Glomerular visceral epithelial cell (primary cell): ENCODE measurements at regions not wholly inside any gene's neighbourhood (a gene's known extent, or its start where the extent isn't known, plus 50 kb on each side); places are given as distances from the start of the nearest gene placed in this dataset.
A peak's percentile ranks its signal among the peaks of the same experiment; 100 is the strongest.

Source experiments
- DNase-seq: peaks from one replicate; pipeline ENCODE4 v3.0.0-alpha.2; 2016; ENCODE audit errors: extremely low spot score

DNA sequence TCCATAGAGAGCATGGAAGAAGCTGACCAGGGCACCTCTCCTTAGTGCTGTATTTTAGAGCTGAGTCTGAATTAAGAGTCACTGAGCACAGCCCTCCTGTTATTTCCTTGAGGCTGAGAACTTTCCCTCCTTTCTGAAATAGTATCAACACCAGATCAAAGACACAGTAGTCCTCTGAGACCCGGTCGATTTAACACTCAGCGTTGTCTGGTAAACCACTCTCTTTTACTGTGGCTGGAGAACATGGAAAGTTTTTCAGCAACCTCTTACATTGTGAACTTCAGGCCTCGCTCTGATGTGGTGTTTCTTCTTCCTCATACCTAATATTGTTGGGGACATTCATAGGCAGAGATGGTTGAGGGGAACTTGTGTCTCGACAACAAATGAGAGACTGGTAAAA, 202.0 kb upstream of the MTPN start:
- no peak for DNase-seq

DNA sequence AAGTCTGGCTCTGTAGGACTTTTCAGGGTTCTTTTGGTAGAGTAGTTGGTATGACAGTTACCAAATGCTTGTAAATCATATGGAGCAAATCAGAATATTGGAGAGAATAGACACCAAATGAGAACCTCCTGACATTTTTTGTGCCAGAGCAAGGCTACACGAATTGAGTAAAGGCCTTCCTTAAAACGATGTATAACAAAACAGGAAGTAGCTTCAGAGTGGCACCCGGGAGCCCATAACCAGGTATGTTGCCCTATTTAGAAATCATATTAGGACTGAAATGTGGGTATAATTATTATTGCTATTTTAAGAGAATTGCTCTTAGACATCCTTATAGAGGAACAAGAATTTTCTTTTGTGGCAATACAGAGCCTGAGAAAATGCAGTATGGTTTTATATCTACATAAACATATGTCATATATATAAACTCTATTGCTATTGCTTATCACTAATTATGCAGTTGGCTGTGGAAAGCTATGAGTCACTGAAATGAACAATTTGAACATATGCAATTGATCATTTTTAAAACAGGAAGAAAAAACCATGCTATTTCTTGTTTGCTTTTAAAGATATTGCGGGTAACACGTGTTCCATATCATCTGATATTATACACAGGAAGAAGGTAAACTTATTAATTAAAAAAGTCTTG, 197.4 kb upstream of the MTPN start:
- DNase-seq: no peak

DNA sequence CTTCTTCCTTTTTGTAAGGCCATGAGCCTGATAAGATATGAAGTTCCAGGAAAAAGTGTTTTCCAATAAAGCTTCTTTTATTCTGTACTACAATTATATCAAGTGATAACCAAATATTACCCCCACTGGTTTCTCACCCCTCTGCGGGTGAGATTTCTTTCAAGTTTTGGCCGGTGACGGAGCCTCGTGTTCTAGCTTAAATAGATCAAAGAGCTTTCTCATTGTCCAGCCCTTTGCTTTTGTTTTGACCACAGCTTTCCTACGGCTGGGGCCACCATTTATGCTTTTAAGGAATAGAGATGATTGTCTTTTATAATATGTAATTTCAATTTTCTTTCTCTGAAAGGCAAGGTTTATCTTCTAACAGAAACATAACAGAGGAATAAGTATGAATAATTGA, 196.7 kb upstream of the MTPN start:
- no peak for DNase-seq

DNA sequence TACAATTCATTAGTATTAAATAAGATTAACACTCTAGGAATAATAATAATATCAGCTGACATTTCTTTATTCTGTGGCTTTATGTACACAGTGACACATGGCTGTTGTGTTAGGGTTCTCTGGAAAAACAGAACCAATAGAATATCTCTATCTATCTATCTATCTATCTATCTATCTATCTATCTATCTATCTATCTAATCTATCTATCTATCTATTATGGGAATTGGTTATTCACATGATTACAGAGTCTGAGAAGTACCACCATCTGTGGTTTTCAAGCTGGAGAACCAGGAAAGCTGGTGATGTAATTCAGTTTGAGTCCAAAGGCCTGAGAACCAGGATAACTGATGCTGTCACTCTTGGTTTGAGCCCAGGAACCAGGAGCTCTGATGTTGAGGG, 194.1 kb upstream of the MTPN start:
- DNase-seq: no peak

DNA sequence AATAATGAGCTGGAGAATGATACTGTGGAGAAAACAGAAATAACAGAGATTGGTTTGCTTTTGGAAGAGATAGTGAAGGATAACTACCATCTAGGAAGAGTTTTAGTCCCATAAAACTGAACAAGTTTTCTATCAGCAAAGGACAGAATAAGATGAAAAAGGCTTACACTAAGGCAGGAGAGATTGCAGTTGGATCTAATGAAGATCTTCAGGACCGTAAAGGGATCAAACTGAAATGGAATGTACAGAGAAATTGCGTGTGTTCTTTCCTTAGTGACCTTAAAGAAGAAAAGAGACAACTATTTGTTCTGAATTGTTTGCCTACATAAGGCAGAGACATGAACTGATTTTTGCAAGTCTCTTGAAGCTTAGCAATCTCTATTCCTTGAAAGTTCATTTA, 191.7 kb upstream of the MTPN start:
- no peak for DNase-seq

DNA sequence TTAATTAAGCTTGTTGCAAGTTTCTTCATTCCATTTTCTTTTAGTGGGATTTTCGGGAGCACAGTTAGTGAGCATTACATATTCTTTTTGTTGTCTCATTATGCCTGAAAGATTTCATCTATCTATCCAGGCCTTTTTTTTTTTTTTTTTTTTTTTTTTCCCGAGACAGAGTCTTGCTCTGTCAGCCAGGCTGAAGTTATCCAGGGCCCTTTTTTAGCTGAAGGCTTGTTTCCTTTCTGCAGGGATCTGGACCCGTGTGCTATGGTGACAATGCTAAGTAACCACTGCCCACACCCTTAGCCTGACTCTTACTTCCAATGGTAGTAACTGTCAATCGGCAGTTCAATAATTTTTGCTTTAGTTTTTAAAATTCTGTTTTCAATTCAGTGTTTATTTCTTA, 190.8 kb upstream of the MTPN start:
- DNase-seq: no peak

DNA sequence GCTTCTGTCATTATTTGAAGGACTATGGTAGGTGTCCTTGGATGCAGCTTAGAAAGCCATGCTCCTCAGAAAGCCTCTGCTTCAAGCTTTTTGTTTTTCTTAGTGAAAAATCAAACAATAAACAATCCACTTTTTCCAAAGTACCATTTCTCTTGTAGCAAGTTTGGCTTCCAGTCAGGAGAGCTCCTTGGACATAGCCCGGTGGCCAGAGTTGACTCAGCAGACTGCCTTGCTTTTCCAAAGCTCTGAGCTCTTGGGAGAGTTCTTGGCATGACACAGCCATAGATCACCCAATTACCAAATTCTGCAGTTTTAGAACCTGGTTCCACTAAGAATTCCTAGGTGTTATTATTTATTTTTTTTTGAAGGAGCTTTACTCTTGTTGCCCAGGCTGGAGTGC, 189.4 kb upstream of the MTPN start:
- no peak for DNase-seq

DNA sequence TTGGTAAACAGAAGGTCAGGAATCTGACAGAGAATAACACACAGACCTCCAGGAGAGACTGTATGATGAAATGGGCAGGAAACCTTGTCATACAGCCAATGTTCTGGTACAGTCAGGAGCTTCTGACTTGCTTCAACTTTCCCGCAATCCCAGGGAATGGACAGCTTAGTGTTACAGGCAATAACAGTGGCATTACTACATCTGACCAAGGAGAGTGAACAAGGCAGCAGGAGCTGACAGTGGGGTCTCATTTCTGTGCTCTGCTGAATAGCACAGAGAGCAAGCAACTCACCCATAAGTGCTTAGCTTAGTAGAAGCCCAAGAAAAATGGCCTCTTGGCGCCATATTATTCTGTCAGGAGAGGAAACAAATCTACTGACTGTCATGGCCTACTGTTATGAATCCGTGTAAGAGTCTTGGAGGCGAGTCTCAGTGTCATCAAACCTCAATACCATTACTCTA, 186.2 kb upstream of the MTPN start:
- no peak for DNase-seq

DNA sequence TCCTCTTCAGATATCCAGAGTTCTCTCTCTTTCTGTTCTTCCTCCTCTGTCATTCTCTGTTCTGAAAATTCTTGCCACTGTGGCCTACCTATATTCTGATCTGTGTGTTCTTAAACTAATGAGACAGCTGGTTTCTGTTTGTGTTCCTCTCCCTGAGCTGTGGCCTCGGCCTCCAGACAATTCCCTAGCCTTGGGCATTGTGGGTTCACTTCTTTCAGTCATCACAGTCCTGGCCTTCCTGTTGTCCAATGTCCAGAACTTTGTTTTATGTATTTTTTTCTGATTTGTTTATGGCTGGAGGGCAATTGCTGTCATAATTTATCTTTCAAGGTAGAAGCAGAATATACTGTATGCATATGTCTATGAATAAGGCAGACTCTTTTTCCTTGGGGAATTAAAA, 173.2 kb upstream of the MTPN start:
- no peak for DNase-seq

DNA sequence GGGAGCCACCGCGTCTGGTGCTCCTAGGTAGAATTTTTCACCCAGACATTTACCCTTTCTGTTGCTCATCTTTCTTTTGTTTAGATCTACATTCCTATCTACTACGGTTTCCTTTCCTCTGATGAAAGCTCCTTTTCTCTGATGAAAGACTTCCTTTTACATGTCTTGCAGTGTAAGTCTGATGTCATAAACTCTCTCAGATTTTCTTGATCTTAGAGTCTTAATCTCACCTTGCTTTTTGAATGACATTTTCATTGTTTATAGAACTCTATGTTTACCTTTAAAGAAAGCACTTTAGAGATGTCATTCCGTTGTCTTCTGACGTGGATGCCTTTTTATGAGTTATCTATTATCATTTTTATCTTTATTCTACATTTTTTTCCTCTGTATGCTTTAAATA, 171.8 kb upstream of the MTPN start:
- no peak for DNase-seq

DNA sequence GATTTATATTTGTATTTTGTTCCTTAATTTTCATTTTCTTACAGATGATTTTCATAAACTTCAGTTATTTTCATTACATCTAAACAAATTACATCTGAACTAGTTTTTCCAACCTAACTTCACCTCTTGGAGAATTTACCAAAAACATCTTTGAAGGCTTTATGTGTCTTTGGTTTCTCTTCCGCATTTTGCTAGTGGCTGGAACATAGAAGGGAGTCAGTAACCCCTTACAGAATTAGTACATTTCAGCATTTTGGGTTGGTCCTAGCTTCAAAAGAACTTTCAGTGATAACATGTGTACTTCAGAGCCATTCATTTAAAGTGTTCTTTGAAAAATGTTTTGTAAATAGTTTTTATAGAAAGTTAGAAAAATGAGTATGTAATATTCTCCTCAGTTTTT, 169.8 kb upstream of the MTPN start:
- DNase-seq: no peak

DNA sequence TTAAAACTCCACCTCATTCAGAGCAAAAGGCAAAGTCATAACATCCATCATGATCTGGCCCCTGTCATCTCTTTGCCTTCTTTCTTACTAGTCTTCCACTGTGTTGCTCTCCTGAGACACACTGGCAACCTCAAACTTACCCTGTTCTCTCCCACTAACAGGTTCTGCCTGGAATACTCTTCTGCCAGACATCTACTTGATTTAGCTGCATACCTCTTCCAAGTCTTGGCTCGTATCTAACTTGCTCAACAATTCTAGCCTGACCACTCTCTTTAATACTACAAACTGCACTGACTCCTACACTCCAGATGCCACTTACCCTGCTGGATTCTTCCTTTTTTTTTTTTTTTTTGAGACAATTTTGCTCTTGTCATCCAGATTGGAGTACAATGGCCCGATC, 167.0 kb upstream of the MTPN start:
- no peak for DNase-seq

DNA sequence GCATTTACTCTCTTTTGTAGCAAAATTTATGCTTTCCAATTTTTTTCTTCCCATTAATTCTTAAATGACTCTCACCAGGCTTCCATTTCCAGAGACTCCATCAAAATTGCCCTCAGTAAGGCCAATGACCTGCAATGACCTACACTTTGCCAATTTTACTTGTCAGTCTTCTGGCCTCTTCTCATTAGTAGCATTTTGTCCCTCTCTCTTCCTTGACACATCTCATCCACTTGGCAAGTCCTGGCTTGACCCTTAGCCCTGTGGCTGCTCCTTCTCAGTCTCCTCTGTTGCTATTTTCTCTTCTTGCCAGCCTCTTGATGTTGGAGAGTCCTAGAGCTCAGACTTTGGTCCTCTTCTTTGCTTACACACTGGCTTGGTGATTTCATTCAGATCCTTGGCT, 166.1 kb upstream of the MTPN start:
- no peak for DNase-seq

DNA sequence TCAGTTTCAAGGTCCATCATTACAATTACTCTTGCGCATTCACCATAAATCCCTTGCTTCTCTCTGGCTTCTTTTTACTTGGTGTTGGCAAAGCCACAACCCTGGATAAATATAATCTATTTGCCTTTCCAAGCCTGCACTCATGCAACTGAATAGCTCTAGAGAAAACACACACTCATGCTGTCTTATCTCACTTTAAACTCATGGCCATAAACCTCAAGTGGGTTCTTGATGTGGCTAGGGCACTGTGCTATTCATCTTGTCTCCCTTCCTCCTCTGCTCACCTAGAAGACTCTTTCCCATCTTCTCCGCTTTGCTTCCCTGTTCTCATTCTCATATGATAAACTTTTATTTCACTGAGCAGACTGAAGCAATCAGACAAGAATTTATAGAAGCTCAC, 165.4 kb upstream of the MTPN start:
- DNase-seq: no peak

DNA sequence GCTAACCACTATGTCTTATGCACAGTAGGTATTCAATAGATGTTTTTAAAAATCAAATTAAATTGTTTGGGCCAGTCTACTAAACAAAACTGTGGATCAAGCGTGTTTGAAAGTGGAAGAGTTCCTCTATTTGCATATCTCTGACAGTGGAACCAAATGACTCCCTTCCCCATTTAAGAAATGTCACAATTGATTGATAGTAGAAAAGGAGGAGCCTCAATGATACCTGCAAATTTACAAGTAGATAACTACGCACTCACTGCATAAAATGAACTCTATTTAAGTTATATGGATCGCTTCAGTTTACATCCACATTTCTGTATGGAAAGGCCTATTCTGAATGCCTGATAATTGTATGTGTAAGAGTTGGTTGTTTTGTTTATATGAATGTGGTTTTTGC, 163.3 kb upstream of the MTPN start:
- no peak for DNase-seq

DNA sequence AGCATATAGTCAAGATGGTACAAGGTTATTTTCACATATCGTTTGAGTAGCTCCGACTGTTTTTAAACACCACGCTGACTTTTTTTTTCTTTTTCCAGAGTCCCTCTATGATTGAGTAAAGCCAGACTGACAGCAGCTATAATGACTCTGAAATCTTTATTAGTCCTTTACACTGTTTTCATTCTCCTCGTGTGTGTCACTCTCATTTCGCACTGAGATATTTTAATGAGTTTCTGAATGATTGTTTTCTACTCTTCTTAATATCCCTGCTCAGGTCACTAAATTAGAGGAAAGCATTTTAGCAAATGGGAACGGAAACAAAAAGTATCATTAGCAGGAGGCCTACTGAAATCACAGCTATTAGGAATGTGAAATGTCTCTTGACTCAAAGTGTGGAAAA, 162.3 kb upstream of the MTPN start:
- no peak for DNase-seq

DNA sequence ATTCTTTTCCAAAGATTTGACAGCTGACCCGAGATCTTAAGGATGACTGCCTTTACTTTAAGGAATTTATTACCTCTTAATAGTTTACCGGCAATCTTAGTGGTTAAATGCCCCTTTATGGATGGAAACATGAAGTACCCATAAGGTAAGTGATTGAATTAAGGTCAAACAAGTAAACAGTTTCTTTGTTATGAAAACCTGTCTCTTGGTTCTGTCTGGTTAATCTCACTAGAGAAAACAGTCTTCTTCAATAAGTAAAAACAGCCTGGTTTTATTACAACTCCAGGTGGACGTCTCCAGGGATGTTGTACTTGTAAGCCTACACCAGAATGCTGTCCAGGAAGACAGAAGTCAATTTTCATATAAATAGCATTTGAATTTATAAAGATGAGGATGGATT, 161.8 kb upstream of the MTPN start:
- no peak for DNase-seq

DNA sequence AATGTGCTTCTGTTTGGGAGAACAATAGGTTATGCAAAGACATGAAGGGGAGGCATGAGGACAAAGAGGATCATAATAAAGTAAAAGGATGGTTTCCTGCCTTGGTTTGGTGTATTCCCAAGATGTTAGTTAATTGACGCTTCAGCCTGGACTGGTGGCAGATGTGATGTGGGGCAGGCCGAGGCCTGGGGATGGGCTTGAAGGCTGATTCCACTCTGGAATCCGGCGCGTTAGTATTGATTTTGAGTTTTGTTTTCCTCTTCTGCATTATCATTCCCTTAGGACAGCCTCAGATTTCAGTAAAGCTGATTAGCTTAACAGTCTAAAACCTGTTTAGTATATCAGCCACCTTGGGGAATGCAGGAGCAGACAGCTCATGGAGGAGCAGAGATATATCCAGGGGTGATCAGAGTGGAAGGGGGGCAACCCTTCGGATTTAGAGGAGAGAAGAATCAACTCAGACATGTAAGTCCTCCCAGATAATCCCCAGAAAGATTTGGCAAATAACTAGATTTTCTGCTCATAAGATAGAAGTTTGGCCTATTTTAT, 159.8 kb upstream of the MTPN start:
- no peak for DNase-seq

DNA sequence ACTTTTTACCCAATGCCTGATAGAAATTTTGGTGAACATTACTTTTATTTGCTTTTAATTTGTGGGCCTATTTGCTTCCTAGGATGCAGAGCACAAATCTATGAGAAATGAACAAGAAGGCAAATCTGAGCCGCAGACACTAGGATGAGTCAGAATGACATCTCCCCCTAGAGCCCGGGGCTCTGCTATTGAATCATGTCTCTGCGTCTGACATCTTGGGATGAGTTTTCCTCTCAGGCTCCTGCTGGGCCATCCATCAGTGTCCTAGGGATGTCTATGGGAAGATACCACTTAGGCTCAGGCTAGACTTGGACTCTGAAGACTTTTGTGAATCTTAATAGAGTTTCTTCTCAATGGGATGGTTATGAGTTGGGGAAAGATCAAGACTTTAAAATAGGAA, 157.3 kb upstream of the MTPN start:
- DNase-seq: peak; percentile 65

DNA sequence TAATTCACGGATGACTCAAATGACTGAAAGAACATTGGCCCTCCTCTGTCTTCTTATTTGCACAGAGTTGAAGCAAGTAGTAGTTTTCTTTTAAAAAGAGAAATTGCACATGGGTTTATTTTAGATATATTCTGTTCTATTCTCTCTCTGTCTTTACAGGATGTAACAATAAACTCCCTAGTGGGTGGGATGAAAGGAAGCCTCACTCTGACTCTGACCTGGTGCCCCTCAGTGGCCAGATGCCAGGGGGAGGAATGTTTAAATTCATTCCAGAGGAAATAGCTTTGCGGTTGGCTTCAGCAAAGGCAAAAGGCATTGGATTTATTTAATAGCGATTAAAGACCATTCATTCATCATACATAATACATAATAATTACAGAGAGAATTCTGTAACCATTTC, 156.4 kb upstream of the MTPN start:
- peak; percentile 61 for DNase-seq

DNA sequence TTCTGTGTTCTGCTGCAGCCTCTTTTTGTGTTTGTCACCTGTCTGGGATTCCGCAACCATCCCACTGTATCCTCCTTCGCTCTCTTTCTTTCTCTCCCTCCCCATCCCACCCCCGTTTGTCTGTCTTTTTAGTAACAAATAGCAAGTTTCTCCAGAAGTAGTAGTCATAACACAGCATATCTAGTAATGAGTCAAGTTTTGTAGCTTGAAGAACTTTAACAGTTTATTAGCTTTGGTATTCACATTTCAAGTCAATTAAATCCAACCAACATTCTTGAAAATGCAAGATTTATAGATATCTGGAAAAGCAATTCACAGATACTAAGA, 154.1 kb upstream of the MTPN start:
- DNase-seq: no peak

DNA sequence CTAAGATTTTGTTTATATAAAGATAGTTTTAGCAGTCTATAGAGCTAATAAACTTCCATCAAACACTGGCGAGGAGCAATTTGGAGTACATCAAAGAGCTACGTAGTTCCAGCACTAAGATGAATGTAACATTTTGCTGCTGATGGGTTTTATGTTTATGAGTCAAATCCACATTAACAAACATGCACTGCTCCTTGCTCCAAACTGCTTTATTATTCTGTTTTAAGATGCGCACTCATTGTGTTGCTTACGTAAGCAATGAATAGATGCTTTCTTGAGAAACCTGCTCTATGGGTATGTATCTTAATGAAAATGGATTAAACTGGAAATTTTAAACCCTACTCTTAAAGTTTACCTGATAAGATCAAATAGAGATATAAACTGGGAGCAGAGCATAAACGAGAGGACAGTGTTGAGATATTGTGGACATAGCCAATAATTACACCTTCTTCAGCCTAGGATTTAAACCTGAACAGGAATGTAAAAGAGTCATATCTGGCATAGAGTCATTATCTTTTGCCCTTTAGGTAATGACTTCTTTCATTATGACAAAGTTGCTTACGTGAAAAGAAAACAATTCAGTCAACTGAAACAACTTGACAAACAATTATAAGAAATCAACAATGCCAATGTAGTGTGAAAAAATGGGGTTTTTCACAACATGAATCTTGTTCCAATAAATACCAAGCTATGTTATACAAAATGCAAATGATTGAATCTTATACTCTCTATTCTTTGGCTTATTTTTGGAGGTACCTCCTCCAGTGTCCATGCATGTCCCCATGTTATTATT, 153.5 kb upstream of the MTPN start:
- DNase-seq: no peak

DNA sequence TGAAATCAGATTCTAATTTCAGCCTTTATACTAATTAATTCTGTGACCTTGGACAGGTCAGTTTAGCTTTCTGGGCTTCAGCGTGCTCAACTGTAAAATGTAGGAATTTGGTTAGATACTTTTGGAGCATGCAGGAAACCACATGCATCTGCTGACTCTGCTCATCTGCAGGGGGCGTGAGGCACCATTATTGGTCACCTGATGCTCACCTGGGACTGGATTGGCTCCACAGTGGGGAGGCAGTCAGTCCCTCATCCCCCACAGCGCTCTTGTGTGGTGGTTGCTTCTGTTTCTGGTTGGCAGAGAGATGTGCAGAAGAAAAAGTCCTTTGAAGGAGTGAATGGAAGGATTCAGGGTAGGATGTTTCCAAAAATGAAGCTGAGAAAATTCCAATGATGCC, 150.9 kb upstream of the MTPN start:
- DNase-seq: no peak

DNA sequence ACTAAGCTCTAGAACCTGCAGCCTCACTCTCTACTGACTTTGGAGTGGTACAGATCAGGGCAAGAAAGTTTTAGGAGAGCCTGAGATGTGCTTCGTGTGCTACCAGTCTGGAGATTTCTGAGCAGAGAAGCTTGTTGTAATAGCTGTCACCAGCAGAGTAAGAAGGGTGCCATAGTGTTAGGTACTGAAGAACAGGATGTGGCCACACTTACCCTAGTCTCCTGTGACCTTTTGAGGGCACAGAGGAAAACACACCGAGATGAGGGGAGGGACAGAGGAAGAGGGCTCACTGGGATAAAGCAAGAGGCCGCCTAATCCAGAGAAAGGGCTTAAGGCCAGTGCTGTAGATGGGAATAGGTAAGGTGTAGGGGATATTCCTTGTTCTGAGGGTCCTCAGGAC, 146.2 kb upstream of the MTPN start:
- DNase-seq: no peak
